Keratinocyte (primary cell): ENCODE measurements at regions not wholly inside any gene's neighbourhood (a gene's known extent, or its start where the extent isn't known, plus 50 kb on each side); places are given as distances from the start of the nearest gene placed in this dataset.
A peak's percentile ranks its signal among the peaks of the same experiment; 100 is the strongest.

Experiments used
- DNase-seq: peaks from one replicate; pipeline ENCODE4 v3.0.0-alpha.2; 2011; ENCODE audit warnings: low read depth, missing footprints, low spot score
- FAIRE-seq: peaks from 2 replicates; lab custom pipeline; 2011; peaks lifted over from hg19 to GRCh38; lab: Jason Lieb, UNC
- H2AFZ ChIP-seq: 2 replicates; pipeline ENCODE4 v1.6.0; 2012; ENCODE audit warnings: low read length, control low read depth, inconsistent platforms; ENCODE audit not compliant: control insufficient read depth
- H3K27ac ChIP-seq: 2 replicates; pipeline ENCODE4 v1.5.1; 2011; ENCODE audit warnings: low read length; ENCODE audit not compliant: control insufficient read depth, insufficient read depth
- H3K27me3 ChIP-seq: 3 replicates; pipeline ENCODE4 v1.6.0; 2011; ENCODE audit warnings: low read length; ENCODE audit not compliant: control insufficient read depth, insufficient read depth; ENCODE audit errors: extremely low read depth
- H3K36me3 ChIP-seq, 2 experiments: 2 replicates in 1 of 2; 3 replicates in 1 of 2; pipeline ENCODE4 v1.5.1; 2011; ENCODE audit warnings: low read length in 2 of 2, mild to moderate bottlenecking in 1 of 2; ENCODE audit not compliant: control insufficient read depth in 2 of 2, insufficient read depth in 2 of 2; ENCODE audit errors: extremely low read depth in 1 of 2
- H3K4me1 ChIP-seq: 3 replicates; pipeline ENCODE4 v1.5.1; 2011; ENCODE audit warnings: low read length; ENCODE audit not compliant: control insufficient read depth, insufficient read depth; ENCODE audit errors: extremely low read depth
- H3K4me2 ChIP-seq: 3 replicates; pipeline ENCODE4 v1.6.0; 2011; ENCODE audit warnings: low read depth, low read length; ENCODE audit not compliant: control insufficient read depth, insufficient read depth; ENCODE audit errors: extremely low read depth
- H3K4me3 ChIP-seq, 3 experiments: fragments of 200-600 bp in 1 of 3; sonication (generic) in 1 of 3; 2 replicates in 2 of 3; 3 replicates in 1 of 3; pipeline ENCODE4 v1.5.1; 2011 to 2016; ENCODE audit warnings: low read length in 3 of 3, mild to moderate bottlenecking in 3 of 3, control low read depth in 2 of 3, inconsistent platforms in 1 of 3, low read depth in 1 of 3, mixed read lengths in 1 of 3, mixed run types in 1 of 3, moderate library complexity in 1 of 3; ENCODE audit not compliant: control insufficient read depth in 2 of 3, insufficient read depth in 2 of 3; ENCODE audit errors: extremely low read depth in 1 of 3
- H3K79me2 ChIP-seq: 2 replicates; pipeline ENCODE4 v1.6.0; 2012; ENCODE audit warnings: low read length; ENCODE audit not compliant: control insufficient read depth, insufficient read depth
- H3K9ac ChIP-seq: 3 replicates; pipeline ENCODE4 v1.6.0; 2011; ENCODE audit warnings: low read length; ENCODE audit not compliant: control insufficient read depth, insufficient read depth; ENCODE audit errors: extremely low read depth
- H3K9me1 ChIP-seq: 3 replicates; pipeline ENCODE4 v1.6.0; 2011; ENCODE audit warnings: low read length; ENCODE audit not compliant: control insufficient read depth, insufficient read depth; ENCODE audit errors: extremely low read depth
- H3K9me3 ChIP-seq: 2 replicates; pipeline ENCODE4 v1.5.1; 2012; ENCODE audit warnings: low read depth, low read length; ENCODE audit not compliant: control insufficient read depth
- H4K20me1 ChIP-seq: 3 replicates; pipeline ENCODE4 v1.6.0; 2011; ENCODE audit warnings: low read length; ENCODE audit not compliant: control insufficient read depth, insufficient read depth; ENCODE audit errors: extremely low read depth
- EZH2 ChIP-seq: IDR thresholded peaks from one replicate; pipeline ENCODE4 v1.6.1; 2012; ENCODE audit warnings: inconsistent platforms, mild to moderate bottlenecking, low read length, moderate library complexity
- dilution Hi-C: fragments of 300-500 bp; cut with MboI; formaldehyde crosslinking; loops from one replicate; pipeline ENCODE4 v1.7.0; 2020; ENCODE audit warnings: low sequenced_read_pairs; ENCODE audit not compliant: extremely low pct_ligation_motif_present
- TF ChIP-seq, protein P1 (sequence below), 3 experiments: IDR thresholded peaks in 1 of 3; conservative IDR thresholded peaks in 1 of 3; optimal IDR thresholded peaks in 1 of 3; 2 replicates in 2 of 3; 3 replicates in 1 of 3; pipeline versions ENCODE3 to v1.5.1; 2011; ENCODE audit warnings: low read length in 3 of 3, mild to moderate bottlenecking in 3 of 3, moderate library complexity in 2 of 3, control low read depth in 1 of 3, inconsistent platforms in 1 of 3; ENCODE audit not compliant: insufficient read depth in 2 of 3; ENCODE audit errors: extremely low read depth in 1 of 3

DNA sequence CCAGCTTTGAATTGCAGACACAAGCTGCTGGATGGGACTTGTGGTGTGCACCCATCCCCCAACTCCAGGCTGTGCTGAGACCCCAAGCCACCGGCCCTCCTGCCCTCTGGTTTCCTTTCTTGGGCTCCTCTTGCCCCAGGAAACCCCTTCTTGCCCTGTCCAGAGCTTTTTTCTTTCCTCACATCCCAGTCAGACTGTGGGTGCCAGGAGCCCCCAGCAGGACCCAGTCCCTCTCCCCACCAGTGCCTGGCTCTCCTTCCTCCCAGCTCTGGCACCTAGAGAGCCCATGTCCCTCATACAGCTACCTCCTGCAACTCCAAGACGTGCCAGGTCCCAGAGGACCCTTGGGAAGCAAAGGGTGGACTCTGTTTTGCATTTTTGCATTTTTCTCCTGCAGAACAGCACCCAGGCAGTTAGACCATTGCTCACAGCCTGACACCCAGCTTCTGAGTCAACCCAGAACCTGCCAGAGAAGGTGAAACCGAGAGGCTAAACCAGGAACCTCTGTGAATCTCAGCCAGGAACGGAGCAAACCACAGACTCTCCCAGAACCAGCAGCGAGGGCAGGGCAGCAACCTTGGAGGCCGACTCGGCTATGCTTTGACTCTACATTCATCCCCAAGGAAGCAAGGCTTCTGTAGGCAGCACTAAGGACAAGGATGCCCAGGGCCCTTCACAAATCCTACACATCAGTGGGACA, 221.1 kb downstream of the ANAPC1 start:
- no peak overlapping the region for H2AFZ ChIP-seq
- H3K4me3 ChIP-seq, result no peak overlapping the region
- H3K9me1 ChIP-seq, result peaks cover 2% of the 10 kb centered on the region
- H3K4me2 ChIP-seq, result peak overlapping the region; percentile 29
- H3K27me3 ChIP-seq, result no peaks in the 10 kb centered on the region
- FAIRE-seq (peak; percentile 9), DNase-seq (no peak)
- peaks cover 39% of the 10 kb centered on the region for H3K4me1 ChIP-seq
- dilution Hi-C loops, result no loop called here
- H3K27ac ChIP-seq, result peak overlapping the region; percentile 12
- H3K79me2 ChIP-seq, result no peaks in the 10 kb centered on the region
- TF ChIP-seq, protein P1, sequence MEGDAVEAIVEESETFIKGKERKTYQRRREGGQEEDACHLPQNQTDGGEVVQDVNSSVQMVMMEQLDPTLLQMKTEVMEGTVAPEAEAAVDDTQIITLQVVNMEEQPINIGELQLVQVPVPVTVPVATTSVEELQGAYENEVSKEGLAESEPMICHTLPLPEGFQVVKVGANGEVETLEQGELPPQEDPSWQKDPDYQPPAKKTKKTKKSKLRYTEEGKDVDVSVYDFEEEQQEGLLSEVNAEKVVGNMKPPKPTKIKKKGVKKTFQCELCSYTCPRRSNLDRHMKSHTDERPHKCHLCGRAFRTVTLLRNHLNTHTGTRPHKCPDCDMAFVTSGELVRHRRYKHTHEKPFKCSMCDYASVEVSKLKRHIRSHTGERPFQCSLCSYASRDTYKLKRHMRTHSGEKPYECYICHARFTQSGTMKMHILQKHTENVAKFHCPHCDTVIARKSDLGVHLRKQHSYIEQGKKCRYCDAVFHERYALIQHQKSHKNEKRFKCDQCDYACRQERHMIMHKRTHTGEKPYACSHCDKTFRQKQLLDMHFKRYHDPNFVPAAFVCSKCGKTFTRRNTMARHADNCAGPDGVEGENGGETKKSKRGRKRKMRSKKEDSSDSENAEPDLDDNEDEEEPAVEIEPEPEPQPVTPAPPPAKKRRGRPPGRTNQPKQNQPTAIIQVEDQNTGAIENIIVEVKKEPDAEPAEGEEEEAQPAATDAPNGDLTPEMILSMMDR (optimal IDR thresholded peaks at IDR 0.05 in 1 of 3, IDR thresholded peaks at IDR 0.05 in 1 of 3, conservative IDR thresholded peaks at IDR 0.05 in 1 of 3; ENCODE audit: extremely low read depth in 1 of 3, insufficient read depth in 2 of 3, low read length in 3 of 3), result no peak
- no peak for TF ChIP-seq EZH2
- no peaks in the 10 kb centered on the region for H4K20me1 ChIP-seq
- peak overlapping the region; percentile 18 for H3K9ac ChIP-seq
- H3K9me3 ChIP-seq, result no peaks in the 10 kb centered on the region
- H3K36me3 ChIP-seq, result no peaks in the 10 kb centered on the region

DNA sequence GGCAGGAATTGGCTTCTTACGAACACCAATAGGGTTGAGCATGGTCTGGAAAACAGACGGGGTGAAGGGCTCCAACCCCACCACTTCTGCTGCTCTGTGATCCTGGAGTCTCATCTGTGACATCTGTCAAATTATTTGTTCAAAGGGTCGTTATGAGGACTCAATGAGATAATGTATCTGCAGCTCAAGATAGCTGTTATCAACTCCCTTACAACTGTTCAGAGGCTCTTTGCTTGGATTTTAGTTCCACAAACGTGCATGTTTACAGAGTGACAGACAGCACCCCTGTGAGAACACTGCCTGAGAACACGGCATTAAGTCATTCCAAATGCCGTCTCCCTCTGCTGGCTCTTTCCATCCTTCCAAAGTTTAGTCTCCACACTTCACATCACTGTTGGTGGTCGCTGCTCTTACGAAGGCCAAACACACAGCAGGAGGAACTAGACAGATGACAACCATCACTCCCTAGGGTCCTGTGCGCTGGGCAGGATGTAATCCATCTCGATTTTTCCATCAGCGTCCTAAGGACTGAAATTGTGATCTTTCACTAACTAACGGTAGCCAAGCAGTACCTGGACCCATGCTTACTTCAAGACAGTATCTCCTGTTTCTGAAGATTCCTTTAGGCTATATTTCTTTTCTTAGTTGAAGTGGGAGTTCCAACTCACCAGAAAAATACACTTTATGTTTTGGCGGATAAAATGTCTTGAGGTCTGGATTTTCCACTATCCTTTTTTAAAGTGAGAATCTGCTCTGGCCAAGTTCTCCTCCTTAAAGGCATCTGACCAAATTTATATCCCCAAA, 220.3 kb downstream of the ANAPC1 start:
- dilution Hi-C loops, result no loop called here
- DNase-seq (no peak), FAIRE-seq (no peak)

More for the DNA sequence above, 220.3 kb downstream of the ANAPC1 start:
- Histone ChIP-seq H3K9me3 (no peaks in the 10 kb centered on the region), H3K4me1 (peaks cover 39% of the 10 kb centered on the region), H2AFZ (no peak overlapping the region), H3K27ac (no peak overlapping the region), H3K27me3 (no peaks in the 10 kb centered on the region), H3K79me2 (no peaks in the 10 kb centered on the region), H3K4me3 (no peak overlapping the region), H3K36me3 (no peaks in the 10 kb centered on the region), H4K20me1 (no peaks in the 10 kb centered on the region), H3K9me1 (peaks cover 2% of the 10 kb centered on the region), H3K9ac (no peak overlapping the region), H3K4me2 (no peak overlapping the region)
- TF ChIP-seq EZH2, result no peak
- TF ChIP-seq, protein P1 (optimal IDR thresholded peaks at IDR 0.05 in 1 of 3, IDR thresholded peaks at IDR 0.05 in 1 of 3, conservative IDR thresholded peaks at IDR 0.05 in 1 of 3; ENCODE audit: extremely low read depth in 1 of 3, insufficient read depth in 2 of 3, low read length in 3 of 3), result peak in 1 of 3 experiments; percentile 10
